ENCODE measurements at regions not wholly inside any gene's neighbourhood (a gene's known extent, or its start where the extent isn't known, plus 50 kb on each side); places are given as distances from the start of the nearest gene placed in this dataset.

- ChIA-PET POLR2A (no interaction called here), CTCF (no interaction called here)
- TF ChIP-seq SMAD4 (CRISPR knock-in tag; IDR thresholded peaks at IDR 0.05) (no peak), TEAD1 (CRISPR knock-in tag; IDR thresholded peaks at IDR 0.05) (no peak), CREM (CRISPR knock-in tag; IDR thresholded peaks at IDR 0.05) (no peak), ZNF532 (CRISPR knock-in tag; IDR thresholded peaks at IDR 0.05; ENCODE audit: borderline replicate concordance) (no peak), FOXK1 (CRISPR knock-in tag; IDR thresholded peaks at IDR 0.05) (no peak), NFATC4 (CRISPR knock-in tag; IDR thresholded peaks at IDR 0.05) (no peak)
- TF ChIP-seq, protein P1, sequence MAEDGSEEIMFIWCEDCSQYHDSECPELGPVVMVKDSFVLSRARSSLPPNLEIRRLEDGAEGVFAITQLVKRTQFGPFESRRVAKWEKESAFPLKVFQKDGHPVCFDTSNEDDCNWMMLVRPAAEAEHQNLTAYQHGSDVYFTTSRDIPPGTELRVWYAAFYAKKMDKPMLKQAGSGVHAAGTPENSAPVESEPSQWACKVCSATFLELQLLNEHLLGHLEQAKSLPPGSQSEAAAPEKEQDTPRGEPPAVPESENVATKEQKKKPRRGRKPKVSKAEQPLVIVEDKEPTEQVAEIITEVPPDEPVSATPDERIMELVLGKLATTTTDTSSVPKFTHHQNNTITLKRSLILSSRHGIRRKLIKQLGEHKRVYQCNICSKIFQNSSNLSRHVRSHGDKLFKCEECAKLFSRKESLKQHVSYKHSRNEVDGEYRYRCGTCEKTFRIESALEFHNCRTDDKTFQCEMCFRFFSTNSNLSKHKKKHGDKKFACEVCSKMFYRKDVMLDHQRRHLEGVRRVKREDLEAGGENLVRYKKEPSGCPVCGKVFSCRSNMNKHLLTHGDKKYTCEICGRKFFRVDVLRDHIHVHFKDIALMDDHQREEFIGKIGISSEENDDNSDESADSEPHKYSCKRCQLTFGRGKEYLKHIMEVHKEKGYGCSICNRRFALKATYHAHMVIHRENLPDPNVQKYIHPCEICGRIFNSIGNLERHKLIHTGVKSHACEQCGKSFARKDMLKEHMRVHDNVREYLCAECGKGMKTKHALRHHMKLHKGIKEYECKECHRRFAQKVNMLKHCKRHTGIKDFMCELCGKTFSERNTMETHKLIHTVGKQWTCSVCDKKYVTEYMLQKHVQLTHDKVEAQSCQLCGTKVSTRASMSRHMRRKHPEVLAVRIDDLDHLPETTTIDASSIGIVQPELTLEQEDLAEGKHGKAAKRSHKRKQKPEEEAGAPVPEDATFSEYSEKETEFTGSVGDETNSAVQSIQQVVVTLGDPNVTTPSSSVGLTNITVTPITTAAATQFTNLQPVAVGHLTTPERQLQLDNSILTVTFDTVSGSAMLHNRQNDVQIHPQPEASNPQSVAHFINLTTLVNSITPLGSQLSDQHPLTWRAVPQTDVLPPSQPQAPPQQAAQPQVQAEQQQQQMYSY (CRISPR knock-in tag; IDR thresholded peaks at IDR 0.05), result no peak
- Mint-ChIP-seq H3K27me3 (ENCODE audit: low read depth) (no peaks in the 10 kb centered on the region), H3K27ac (no peak overlapping the region), H3K9me3 (no peaks in the 10 kb centered on the region), H3K4me1 (0 out of 2 replicates have a peak, but pooled peaks cover 5% of the 10 kb centered on the region), H3K4me3 (no peak overlapping the region), H3K36me3 (no peaks in the 10 kb centered on the region)
- DNase-seq (ENCODE audit: low spot score) (no peak), ATAC-seq (no peak)
Measured at GRCh38 chr18:65343571-65343970, 407.2 kb upstream of the CDH7 start.

- ChIA-PET CTCF (no interaction called here), POLR2A (no interaction called here)
- Mint-ChIP-seq H3K27ac (no peak overlapping the region), H3K4me1 (no peaks in the 10 kb centered on the region), H3K36me3 (no peaks in the 10 kb centered on the region), H3K9me3 (no peaks in the 10 kb centered on the region), H3K4me3 (no peak overlapping the region), H3K27me3 (ENCODE audit: low read depth) (no peaks in the 10 kb centered on the region)
- DNase-seq (ENCODE audit: low spot score) (no peak), ATAC-seq (no peak)
- TF ChIP-seq SMAD4 (CRISPR knock-in tag; IDR thresholded peaks at IDR 0.05) (no peak), CDX4 (CRISPR knock-in tag; IDR thresholded peaks at IDR 0.05; ENCODE audit: borderline replicate concordance) (no peak), ZNF219 (CRISPR knock-in tag; IDR thresholded peaks at IDR 0.05; ENCODE audit: borderline replicate concordance) (no peak), ZSCAN18 (CRISPR knock-in tag; IDR thresholded peaks at IDR 0.05) (no peak), MXD4 (CRISPR knock-in tag; IDR thresholded peaks at IDR 0.05; ENCODE audit: borderline replicate concordance) (no peak), TP53 (CRISPR knock-in tag; IDR thresholded peaks at IDR 0.05) (no peak), FOXP1 (CRISPR knock-in tag; IDR thresholded peaks at IDR 0.05; ENCODE audit: borderline replicate concordance) (no peak), ZNF121 (CRISPR knock-in tag; IDR thresholded peaks at IDR 0.05) (no peak)
- TF ChIP-seq, protein P1 (CRISPR knock-in tag; IDR thresholded peaks at IDR 0.05), result no peak
Measured at GRCh38 chr18:65336411-65336810, 414.4 kb upstream of the CDH7 start.
